GM12878 (cell line): ENCODE measurements at regions not wholly inside any gene's neighbourhood (a gene's known extent, or its start where the extent isn't known, plus 50 kb on each side); places are given as distances from the start of the nearest gene placed in this dataset.

ENCODE experiments used
- ATAC-seq: fragments of 200-7000 bp; cut with Tn5 transposase; 3 replicates; pipeline ENCODE4 v1.9.1; 2020; ENCODE audit warnings: mild to moderate bottlenecking, moderate library complexity
- BruUV-seq: library from RNA; stranded (reverse); fragments of 400-500 nt; replicated peaks from 2 replicates; lab custom pipeline; 2021; lab: Mats Ljungman, UMichigan
- CTCF ChIA-PET: fragments of 300-600 bp; sonication (Branson Sonifier 250); formaldehyde crosslinking; extraction: SDS; loops from one replicate; lab custom pipeline; 2021; ENCODE audit warnings: inconsistent platforms; lab: Yijun Ruan, JAX
- POLR2A ChIA-PET: fragments of 350-600 bp; formaldehyde crosslinking; extraction: SDS; loops from one replicate; lab custom pipeline; 2021; ENCODE audit warnings: inconsistent platforms; lab: Charles Lee
- RAD21 ChIA-PET: fragments of 300-600 bp; sonication (Branson Sonifier 250); formaldehyde crosslinking; loops from one replicate; lab custom pipeline; 2023; ENCODE audit warnings: antibody characterized with exemption; ENCODE audit not compliant: unreplicated experiment; lab: Charles Lee
- SMC1A ChIA-PET: fragments of 300-600 bp; sonication (Branson Sonifier 250); formaldehyde crosslinking; loops from one replicate; lab custom pipeline; 2023; ENCODE audit not compliant: unreplicated experiment, uncharacterized antibody; lab: Charles Lee
- DNase-seq: peaks from one replicate; pipeline ENCODE4 v3.0.0-alpha.2; 2011; ENCODE audit warnings: low read depth, low spot score
- FAIRE-seq: peaks from 3 replicates; lab custom pipeline; 2011; peaks lifted over from hg19 to GRCh38; lab: Jason Lieb, UNC
- H2AFZ ChIP-seq: 2 replicates; pipeline ENCODE4 v1.6.0; 2011; ENCODE audit warnings: low read depth, low read length, control low read depth; ENCODE audit not compliant: control insufficient read depth
- H3K27ac ChIP-seq: 2 replicates; pipeline ENCODE4 v1.5.1; 2011; ENCODE audit warnings: control low read depth; ENCODE audit not compliant: control insufficient read depth, insufficient read depth
- H3K27me3 ChIP-seq, 2 experiments: replicated peaks in 1 of 2; 2 replicates each; pipeline versions ENCODE4 v1.6.0 to v1.6.1; 2011; ENCODE audit warnings: low read length in 1 of 2; ENCODE audit not compliant: control insufficient read depth in 2 of 2, insufficient read depth in 2 of 2
- H3K36me3 ChIP-seq, 2 experiments: 2 replicates each; pipeline ENCODE4 v1.5.1; 2011; ENCODE audit warnings: low read length in 1 of 2; ENCODE audit not compliant: control insufficient read depth in 2 of 2, insufficient read depth in 2 of 2
- H3K4me1 ChIP-seq: 2 replicates; pipeline ENCODE4 v1.6.1; 2011; ENCODE audit warnings: mild to moderate bottlenecking, low read length, moderate library complexity, mixed read lengths; ENCODE audit not compliant: control insufficient read depth, insufficient read depth
- H3K4me2 ChIP-seq: 2 replicates; pipeline ENCODE4 v1.6.0; 2011; ENCODE audit warnings: control low read depth; ENCODE audit not compliant: control insufficient read depth, insufficient read depth
- H3K4me3 ChIP-seq: fragments of 200-600 bp; sonication (generic); 2 replicates; pipeline ENCODE4 v1.5.1; 2016
- H3K79me2 ChIP-seq: 2 replicates; pipeline ENCODE4 v1.6.0; 2011; ENCODE audit warnings: low read length; ENCODE audit not compliant: control insufficient read depth, insufficient read depth
- H3K9ac ChIP-seq: 2 replicates; pipeline ENCODE4 v1.8.0; 2011; ENCODE audit warnings: low read length, control low read depth, mixed read lengths; ENCODE audit not compliant: control insufficient read depth, insufficient read depth
- H3K9me3 ChIP-seq: replicated peaks from 3 replicates; pipeline ENCODE4 v1.5.1; 2011; ENCODE audit warnings: mild to moderate bottlenecking, low read length; ENCODE audit not compliant: control insufficient read depth, insufficient read depth
- H4K20me1 ChIP-seq: 2 replicates; pipeline ENCODE4 v1.6.0; 2011; ENCODE audit not compliant: control insufficient read depth, insufficient read depth
- ATF2 ChIP-seq: IDR thresholded peaks from 2 replicates; pipeline ENCODE4 v1.6.1; 2012; ENCODE audit warnings: low read length, inconsistent platforms
- FOXK2 ChIP-seq: fragments of 450-650 bp; IDR thresholded peaks from 2 replicates; pipeline ENCODE4 v1.6.1; 2017; ENCODE audit warnings: mild to moderate bottlenecking, moderate library complexity
- HDAC2 ChIP-seq: fragments of 200-600 bp; sonication (generic); IDR thresholded peaks from 2 replicates; pipeline ENCODE4 v1.6.1; 2017
- LARP7 ChIP-seq: fragments of 450-650 bp; IDR thresholded peaks from 2 replicates; pipeline ENCODE4 v1.6.1; 2017; ENCODE audit warnings: mild to moderate bottlenecking
- MLLT1 ChIP-seq: fragments of 450-650 bp; IDR thresholded peaks from 2 replicates; pipeline ENCODE4 v1.6.1; 2016; ENCODE audit warnings: mild to moderate bottlenecking
- SMAD1 ChIP-seq: fragments of 450-650 bp; IDR thresholded peaks from 2 replicates; pipeline ENCODE4 v1.6.1; 2018; ENCODE audit warnings: mild to moderate bottlenecking, low read depth; ENCODE audit not compliant: partially characterized antibody
- TAF1 ChIP-seq: IDR thresholded peaks from 2 replicates; pipeline ENCODE4 v1.6.1; 2011; ENCODE audit warnings: mild to moderate bottlenecking, low read depth, low read length, borderline replicate concordance
- ZNF274 ChIP-seq: IDR thresholded peaks from one replicate; pipeline ENCODE4 v1.8.0; 2011; ENCODE audit not compliant: insufficient read length, insufficient read depth
- WGBS: methylation state at CpG from one replicate; pipeline ENCODE4 v1.1.6; 2016; ENCODE audit warnings: low lambda C conversion rate; ENCODE audit not compliant: insufficient replicate concordance, insufficient coverage; ENCODE audit errors: missing lambda C conversion rate; 5-methylcytosine and 5-hydroxymethylcytosine counted together
- in situ Hi-C: fragments of 300-500 bp; cut with MboI; formaldehyde crosslinking; loops from 9 replicates; pipeline ENCODE4 v1.14.3; 2018; ENCODE audit warnings: mixed read lengths
- intact Hi-C: fragments of 100-400 bp; cut with micrococcal nuclease; formaldehyde crosslinking; loops from one replicate; pipeline ENCODE4 v1.14.2; 2022; ENCODE audit not compliant: unreplicated experiment

GRCh38 chr7:83864551-83864950 is 215.6 kb upstream of the SEMA3E start:
- no peak for TF ChIP-seq HDAC2
- TF ChIP-seq LARP7, result no peak
- TF ChIP-seq ZNF274, result no peak
- TF ChIP-seq FOXK2, result no peak
- no peak for TF ChIP-seq SMAD1
- no peak for TF ChIP-seq MLLT1
- no peak for TF ChIP-seq ATF2
- no peak for TF ChIP-seq TAF1
- ChIA-PET POLR2A (no interaction called here), CTCF (interaction anchor here (1.3 to 2.3 kb wide), 3 partner anchors 9 to 10 kb away, joined by 4 to 11 read pairs (median 4); no protein-coding TSS in a partner anchor), RAD21 (no interaction called here), SMC1A (interaction anchor here (1.3 to 1.9 kb wide), 4 partner anchors 11 to 21 kb away, joined by 3 to 6 read pairs (median 4); no protein-coding TSS in a partner anchor)
- BruUV-seq, result no TSS peak
- no peaks in the 10 kb centered on the region for H3K9me3 ChIP-seq
- H3K4me3 ChIP-seq, result no peak overlapping the region
- intact Hi-C loops, result no loop called here
- H3K27ac ChIP-seq, result no peak overlapping the region
- H3K4me2 ChIP-seq, result no peak overlapping the region
- no peaks in the 10 kb centered on the region for H3K4me1 ChIP-seq
- H4K20me1 ChIP-seq, result no peaks in the 10 kb centered on the region
- H3K36me3 ChIP-seq, result no peaks in the 10 kb centered on the region
- in situ Hi-C loops, result no loop called here
- H3K9ac ChIP-seq, result no peak overlapping the region
- no peaks in the 10 kb centered on the region for H3K27me3 ChIP-seq
- 34% methylated on average over 2 of the region's 2 CpGs for WGBS
- no peak overlapping the region for H2AFZ ChIP-seq
- FAIRE-seq (no peak), ATAC-seq (no peak), DNase-seq (no peak)
- H3K79me2 ChIP-seq, result no peaks in the 10 kb centered on the region
